GM10248 (cell line): ENCODE measurements at regions not wholly inside any gene's neighbourhood (a gene's known extent, or its start where the extent isn't known, plus 50 kb on each side); places are given as distances from the start of the nearest gene placed in this dataset.

Experiments used
- CTCF ChIA-PET: fragments of 300-600 bp; sonication (Branson Sonifier 250); formaldehyde crosslinking; extraction: SDS; loops from one replicate; lab custom pipeline; 2021; ENCODE audit warnings: antibody characterized with exemption; lab: Yijun Ruan, JAX
- POLR2A ChIA-PET: fragments of 350-650 bp; sonication (Branson Sonifier 250); formaldehyde crosslinking; extraction: SDS; loops from one replicate; lab custom pipeline; 2020; ENCODE audit warnings: antibody characterized with exemption; lab: Yijun Ruan, JAX
- DNase-seq: peaks from one replicate; pipeline ENCODE4 v3.0.0; 2012; ENCODE audit errors: extremely low spot score
- CTCF ChIP-seq: IDR thresholded peaks from 2 replicates; pipeline ENCODE4 v1.5.1; 2012; ENCODE audit warnings: mild to moderate bottlenecking, low read depth; ENCODE audit errors: extremely low read depth, missing control alignments, control extremely low read depth

- ChIA-PET POLR2A (no interaction called here), CTCF (no interaction called here)
- no peak for TF ChIP-seq CTCF
- no peak for DNase-seq
These were observed 482.5 kb downstream of the SUCLA2 start for GRCh38 chr13:47518530-47518929.

GRCh38 chr13:47511647-47512046 is 489.4 kb downstream of the SUCLA2 start:
- ChIA-PET CTCF (no interaction called here), POLR2A (no interaction called here)
- no peak for DNase-seq
- no peak for TF ChIP-seq CTCF

- no peak for TF ChIP-seq CTCF
- DNase-seq: no peak
- ChIA-PET CTCF (interaction anchor here (1.5 kb wide), 1 partner anchor 9 kb away, joined by 3 read pairs; no protein-coding TSS in a partner anchor), POLR2A (no interaction called here)
These were observed 492.4 kb downstream of the SUCLA2 start for GRCh38 chr13:47508527-47509228.

- CTCF ChIA-PET: no interaction called here
- no peak for TF ChIP-seq CTCF
- POLR2A ChIA-PET: no interaction called here
- no peak for DNase-seq
These were observed 497.6 kb downstream of the SUCLA2 start for GRCh38 chr13:47503475-47503874.

GRCh38 chr13:47502166-47502565 is 498.9 kb downstream of the SUCLA2 start:
- CTCF ChIA-PET: interaction anchor here (0.6 kb wide), 1 partner anchor 45 kb away, joined by 3 read pairs; no protein-coding TSS in a partner anchor
- TF ChIP-seq CTCF: no peak
- no peak for DNase-seq
- POLR2A ChIA-PET: no interaction called here

DNA sequence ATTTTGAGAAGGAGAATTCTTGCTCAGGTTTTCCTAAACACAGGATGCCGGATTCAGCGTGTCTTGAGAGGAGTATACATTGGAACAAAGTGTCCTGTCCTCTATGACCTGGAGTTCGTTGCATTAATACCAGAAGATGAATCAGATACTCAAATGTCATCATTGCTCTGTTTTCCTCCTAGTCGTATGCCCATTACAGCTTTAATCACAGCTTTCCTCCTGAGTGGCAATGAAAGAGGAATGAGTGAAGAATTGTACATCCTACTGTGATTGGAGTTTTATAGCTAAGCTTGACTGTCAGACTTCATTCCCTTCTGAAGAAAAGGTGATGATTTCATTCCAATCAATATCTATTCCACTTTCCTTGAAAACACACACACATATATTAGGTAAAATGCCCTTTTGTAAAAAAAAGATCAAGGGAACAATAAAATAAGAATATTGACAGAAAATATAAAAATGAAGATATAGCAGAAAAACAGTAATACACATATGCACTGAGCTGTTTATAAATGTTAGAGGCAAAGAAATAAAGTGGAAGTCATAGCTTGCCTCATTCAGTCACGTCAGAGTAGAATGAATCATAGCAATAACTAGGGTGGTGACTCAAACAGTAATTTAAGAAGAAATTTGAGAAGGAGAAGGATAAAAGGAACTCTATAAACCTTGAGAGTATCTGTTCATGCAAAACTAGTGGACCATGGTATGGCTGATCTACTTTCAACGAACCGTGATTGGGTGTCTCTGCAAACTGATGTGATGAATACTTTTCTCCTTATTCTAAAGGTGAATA is 501.5 kb downstream of the SUCLA2 start:
- TF ChIP-seq CTCF: no peak
- DNase-seq: no peak
- ChIA-PET POLR2A (no interaction called here), CTCF (interaction anchor here (1.3 to 1.6 kb wide), 2 partner anchors 10 to 20 kb away, joined by 3 to 6 read pairs; no protein-coding TSS in a partner anchor)
